CD1c-positive myeloid dendritic cell (primary cell): ENCODE measurements at regions not wholly inside any gene's neighbourhood (a gene's known extent, or its start where the extent isn't known, plus 50 kb on each side); places are given as distances from the start of the nearest gene placed in this dataset.

Experiments
- DNase-seq: peaks from one replicate; pipeline ENCODE4 v3.0.0-alpha.2; 2016; ENCODE audit errors: extremely low spot score

- no peak for DNase-seq
These were observed 193.6 kb upstream of the CEP162 start for GRCh38 chr6:84421031-84421430.

GRCh38 chr6:84417260-84417659 lies 189.8 kb upstream of the CEP162 start:
- no peak for DNase-seq

GRCh38 chr6:84416043-84416657 lies 188.7 kb upstream of the CEP162 start:
- DNase-seq = no peak

- DNase-seq = no peak
These were observed 188.1 kb upstream of the CEP162 start for GRCh38 chr6:84415517-84415916.

GRCh38 chr6:84415068-84415467 lies 187.6 kb upstream of the CEP162 start:
- DNase-seq = no peak

- no peak for DNase-seq
These were observed 187.1 kb upstream of the CEP162 start for GRCh38 chr6:84414531-84414930.

- DNase-seq = no peak
These were observed 183.7 kb upstream of the CEP162 start for GRCh38 chr6:84411060-84411629.

- DNase-seq = no peak
These were observed 182.5 kb upstream of the CEP162 start for GRCh38 chr6:84409911-84410310.

GRCh38 chr6:84408028-84408427 lies 180.6 kb upstream of the CEP162 start:
- no peak for DNase-seq

- no peak for DNase-seq
These were observed 176.1 kb upstream of the CEP162 start for GRCh38 chr6:84403545-84403944.

- DNase-seq = no peak
These were observed 171.6 kb upstream of the CEP162 start for GRCh38 chr6:84399003-84399402.

GRCh38 chr6:84392261-84392660 lies 164.8 kb upstream of the CEP162 start:
- no peak for DNase-seq

GRCh38 chr6:84390851-84391250 lies 163.4 kb upstream of the CEP162 start:
- DNase-seq = no peak

GRCh38 chr6:84390334-84390733 lies 162.9 kb upstream of the CEP162 start:
- no peak for DNase-seq

GRCh38 chr6:84379142-84379541 lies 151.7 kb upstream of the CEP162 start:
- no peak for DNase-seq

GRCh38 chr6:84372290-84372689 lies 144.8 kb upstream of the CEP162 start:
- no peak for DNase-seq

GRCh38 chr6:84371681-84372080 lies 144.2 kb upstream of the CEP162 start:
- no peak for DNase-seq

GRCh38 chr6:84362193-84362821 lies 134.9 kb upstream of the CEP162 start:
- DNase-seq = no peak

GRCh38 chr6:84361372-84362192 lies 134.1 kb upstream of the CEP162 start:
- DNase-seq = no peak

GRCh38 chr6:84360039-84360438 lies 132.6 kb upstream of the CEP162 start:
- no peak for DNase-seq

- no peak for DNase-seq
These were observed 131.1 kb upstream of the CEP162 start for GRCh38 chr6:84358581-84358980.

GRCh38 chr6:84357631-84358030 lies 130.2 kb upstream of the CEP162 start:
- no peak for DNase-seq

- no peak for DNase-seq
These were observed 129.5 kb upstream of the CEP162 start for GRCh38 chr6:84356907-84357306.
